SHP77 (cell line): ENCODE measurements at regions not wholly inside any gene's neighbourhood (a gene's known extent, or its start where the extent isn't known, plus 50 kb on each side); places are given as distances from the start of the nearest gene placed in this dataset.
A peak's percentile ranks its signal among the peaks of the same experiment; 100 is the strongest.
"Not testable (repeated sequence)": the region's sequence is repeated elsewhere in the genome, so short reads cannot be mapped to it uniquely, and the experiment has no call there.

Source experiments
- DNase-seq, 2 experiments: peaks; one replicate each; lab custom pipeline; 2025; lab: John Stamatoyannopoulos, UW

DNA sequence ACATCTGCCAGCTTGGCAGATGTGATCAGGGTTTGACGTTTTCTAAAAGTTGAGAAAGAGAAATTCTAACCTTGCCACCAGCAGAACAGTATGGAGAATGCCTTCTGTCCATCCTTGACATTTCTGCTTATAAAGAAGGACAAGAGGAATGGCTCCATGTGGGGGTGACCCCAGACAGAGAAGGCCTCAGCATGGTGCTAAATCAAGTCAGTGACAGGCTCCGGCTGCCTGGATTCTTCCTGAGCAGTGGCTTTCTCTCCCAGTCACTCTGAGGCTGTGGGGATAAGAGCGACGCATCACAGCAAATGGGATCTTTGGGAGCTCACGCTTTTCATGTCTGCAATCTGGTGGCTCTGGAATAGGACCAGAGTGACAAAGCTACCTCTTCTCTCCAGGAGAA, 640.2 kb upstream of the CAMK1G start:
- DNase-seq, result no peak

DNA sequence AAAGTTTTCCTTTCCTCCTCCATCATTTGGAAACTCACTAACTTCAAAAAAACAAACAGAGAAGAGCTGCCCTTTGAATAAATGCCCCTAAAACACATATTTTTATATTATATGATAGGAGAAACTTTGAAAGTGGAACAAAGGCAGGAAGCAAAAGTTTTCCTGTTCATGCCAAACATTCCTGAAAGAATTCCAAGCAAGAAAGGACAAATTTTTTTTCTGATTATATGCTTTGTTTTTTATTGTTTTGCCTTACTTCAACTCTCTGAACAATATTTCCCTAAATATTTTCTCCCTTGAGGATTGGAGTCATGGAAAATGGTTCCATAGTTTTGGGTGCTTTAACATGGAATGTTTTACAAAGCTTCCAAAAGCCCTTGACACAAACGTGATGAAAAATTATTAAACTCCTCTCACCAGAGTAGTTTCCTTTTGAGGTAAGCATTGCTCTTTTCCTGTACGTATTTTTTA, 638.5 kb upstream of the CAMK1G start:
- DNase-seq, result no peak

DNA sequence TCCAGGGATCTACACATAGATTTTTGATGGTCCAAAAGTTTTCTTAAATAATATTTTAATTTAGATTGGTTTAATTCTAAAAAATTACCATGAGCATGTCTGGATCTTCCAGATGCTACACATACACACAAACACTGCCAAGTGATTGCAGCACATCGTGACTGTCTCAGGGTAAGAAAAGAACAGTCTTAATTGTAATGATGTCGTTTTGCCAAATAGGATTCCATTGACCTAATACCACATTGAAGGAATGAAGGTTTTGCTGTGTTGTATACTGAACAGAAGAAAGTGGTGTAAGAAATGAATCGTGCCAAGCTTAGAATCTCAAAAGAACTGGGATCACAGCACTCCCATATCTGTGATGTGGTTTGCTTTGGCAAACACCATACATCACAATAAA, 633.3 kb upstream of the CAMK1G start:
- no peak for DNase-seq

DNA sequence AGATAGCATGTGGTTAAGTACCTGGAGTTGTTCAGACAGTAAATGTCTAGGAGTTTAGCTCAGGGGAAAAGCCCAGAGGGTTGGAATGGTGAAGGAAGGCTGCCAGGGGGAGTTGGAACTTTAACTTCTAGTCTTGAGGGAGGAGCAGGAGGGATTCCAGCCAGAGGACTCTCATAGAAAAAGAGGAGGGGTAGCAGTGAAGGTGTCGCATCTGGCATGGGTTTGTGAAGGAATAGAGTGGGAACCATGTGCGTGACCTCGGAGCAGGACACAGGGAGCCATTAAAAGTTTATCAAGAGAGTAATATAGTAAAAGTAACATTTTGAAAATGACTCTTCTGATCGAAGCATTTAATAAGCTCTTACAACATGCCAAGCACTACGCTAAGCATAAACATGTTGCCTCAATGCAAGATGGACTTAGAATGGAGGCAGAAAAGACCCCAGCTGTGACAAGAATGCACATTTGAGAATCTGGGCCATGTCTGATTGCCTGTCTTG, 632.4 kb upstream of the CAMK1G start:
- DNase-seq, result peak in 1 of 2 experiments; percentile 25

DNA sequence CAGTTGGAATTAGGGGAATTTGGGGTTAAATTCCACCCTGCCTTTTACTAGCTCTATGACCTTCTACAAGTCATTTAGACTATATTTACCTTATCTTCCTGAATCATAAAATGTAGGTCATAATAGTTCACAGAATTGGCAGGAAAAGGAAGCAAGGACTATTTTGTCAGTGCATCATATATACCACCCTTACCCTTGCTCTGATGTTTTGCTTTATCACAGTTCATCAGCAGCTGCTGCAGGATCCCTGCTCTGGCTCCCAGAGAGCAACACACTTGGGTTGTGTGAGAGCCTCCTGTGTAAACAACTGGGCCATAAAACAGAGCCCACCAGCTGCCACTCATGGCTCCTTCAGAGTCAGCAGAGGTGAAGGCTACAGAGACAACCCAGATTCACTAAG, 631.6 kb upstream of the CAMK1G start:
- peak; percentile 96 for DNase-seq

DNA sequence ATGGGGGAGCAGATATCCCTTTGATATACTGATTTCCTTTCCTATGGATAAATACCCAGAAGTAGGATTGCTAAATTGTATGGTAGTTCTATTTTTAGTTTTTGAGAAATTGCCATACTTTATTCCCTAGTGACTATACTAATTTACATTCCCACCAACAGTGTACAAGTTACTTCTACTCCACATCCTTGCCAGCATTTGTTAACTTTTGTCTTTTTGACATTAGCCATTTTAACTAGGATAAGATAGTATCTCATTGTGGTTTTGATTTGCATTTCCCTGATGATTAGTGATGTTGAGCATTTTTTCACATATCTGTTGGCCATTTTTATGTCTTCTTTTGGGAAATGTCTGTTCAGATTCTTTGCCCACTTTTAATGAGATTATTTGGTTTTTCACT, 620.6 kb upstream of the CAMK1G start:
- DNase-seq, result no peak

DNA sequence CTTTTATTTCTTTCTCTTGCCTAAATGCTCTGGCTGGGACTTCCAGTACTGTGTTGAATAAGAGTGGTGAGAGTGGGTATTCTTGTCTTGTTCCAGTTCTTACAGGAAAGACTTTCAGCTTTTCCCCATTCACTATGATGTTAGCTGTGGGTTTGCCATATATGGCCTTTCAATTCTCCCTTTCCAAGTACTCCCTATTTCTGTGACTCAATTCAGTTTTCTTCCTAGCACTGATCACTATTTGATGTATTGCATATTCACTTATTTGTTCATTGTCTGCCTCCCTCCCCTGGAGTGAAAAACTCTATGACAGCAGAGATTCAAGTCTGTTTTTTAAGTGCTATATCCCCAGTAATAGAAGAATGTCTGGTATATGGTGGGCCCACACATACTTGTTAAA, 618.2 kb upstream of the CAMK1G start:
- DNase-seq, result no peak

DNA sequence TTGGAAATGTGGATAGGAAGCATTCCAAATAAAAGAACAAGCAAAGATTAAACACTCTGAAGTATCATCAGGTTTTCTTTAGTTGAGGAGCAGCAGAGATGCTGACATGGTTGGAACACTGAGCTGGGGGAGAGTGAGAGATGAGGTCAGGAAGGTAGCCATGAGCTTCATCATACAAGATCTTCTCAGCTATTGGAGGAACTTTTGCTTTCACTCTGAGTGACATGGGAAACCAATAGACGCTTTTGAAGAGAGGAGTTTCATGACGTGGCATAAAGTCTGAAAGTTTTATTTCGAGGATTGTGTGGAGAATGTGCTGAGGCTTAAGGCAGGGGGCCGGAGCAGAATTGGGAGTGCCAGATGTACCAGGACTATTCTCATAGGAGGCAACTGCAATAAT, 616.2 kb upstream of the CAMK1G start:
- no peak for DNase-seq

DNA sequence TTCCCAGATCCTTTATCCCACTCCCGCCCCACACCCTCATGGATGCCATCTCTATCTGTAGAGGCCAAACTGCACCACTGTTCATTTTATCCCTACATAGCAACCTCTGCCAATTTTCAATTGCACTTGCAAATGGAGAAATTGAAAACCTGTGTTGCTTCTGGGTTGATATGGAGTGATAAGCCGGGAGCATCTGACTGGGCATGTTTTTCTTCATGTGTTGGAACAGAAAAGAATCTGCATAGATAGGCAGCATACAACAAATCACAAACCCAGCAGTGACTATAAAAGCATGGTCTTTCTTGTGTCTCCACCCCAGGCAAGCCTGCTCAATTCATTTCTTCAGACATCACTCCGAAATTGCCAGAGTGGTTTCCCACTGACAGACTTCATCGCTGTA, 608.8 kb upstream of the CAMK1G start:
- DNase-seq, result no peak

DNA sequence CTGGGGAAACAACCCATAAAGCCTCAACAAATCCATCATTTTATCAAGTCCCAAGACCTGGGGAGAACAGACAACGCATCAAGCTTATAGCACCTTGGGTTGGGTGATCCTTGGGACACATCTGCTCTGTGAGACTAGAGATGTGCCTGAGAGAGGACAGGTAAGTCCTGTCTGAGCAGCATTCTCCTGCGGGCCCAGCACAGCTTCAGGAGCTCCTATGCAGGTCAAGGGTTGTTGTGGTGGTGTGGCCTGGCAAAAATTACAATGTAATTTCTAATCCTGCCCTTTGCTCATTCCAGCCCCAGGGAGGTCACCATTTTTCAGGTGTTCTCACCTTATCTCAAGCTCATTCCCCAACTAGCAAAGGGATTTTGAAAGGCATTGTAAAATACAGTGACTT, 608.1 kb upstream of the CAMK1G start:
- no peak for DNase-seq

DNA sequence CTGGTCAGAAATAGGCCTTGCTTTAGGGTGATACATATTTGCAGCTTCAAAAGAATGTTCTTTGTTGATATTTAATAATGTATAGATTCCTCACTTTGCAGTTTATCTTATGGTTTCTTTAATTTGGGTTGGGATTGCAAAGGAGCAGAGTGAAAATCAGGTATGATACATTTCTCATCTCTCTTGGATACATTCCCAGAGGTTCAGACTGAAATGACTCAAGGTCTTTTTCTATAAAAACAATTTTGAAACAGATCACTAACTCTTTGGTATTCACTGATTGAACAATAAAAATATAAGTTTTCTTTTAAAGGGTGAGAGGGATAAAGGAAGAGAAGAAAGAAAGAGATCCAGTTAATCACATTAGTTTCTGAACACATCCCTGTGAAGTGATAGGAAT, 606.5 kb upstream of the CAMK1G start:
- no peak for DNase-seq

DNA sequence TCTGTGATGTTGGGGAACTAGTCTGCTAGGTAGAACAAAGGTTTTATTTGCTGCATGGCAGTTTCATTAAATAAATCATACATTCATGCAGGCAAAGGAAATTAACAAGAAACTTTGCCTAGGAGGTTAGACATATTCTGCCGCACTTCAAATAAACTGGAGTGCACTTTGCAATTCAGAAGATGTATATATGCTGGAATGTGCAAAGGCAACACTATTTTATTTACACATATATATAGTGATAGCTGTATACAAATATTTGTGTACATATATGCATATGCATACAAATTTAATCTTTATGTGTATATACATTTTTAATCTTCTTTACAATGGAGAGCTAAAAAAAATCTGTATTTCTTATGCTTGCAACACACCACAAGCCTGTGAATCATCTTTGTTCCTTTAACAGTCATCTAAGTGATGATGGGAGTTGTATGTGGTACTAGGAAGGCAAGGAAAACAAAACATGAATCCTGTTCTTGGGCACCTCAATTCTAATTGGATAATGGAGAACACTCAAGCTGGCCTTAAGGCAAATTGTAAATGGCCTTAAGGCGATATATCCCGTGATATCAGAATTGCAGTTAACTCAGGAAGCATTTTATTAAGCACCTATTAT, 605.8 kb upstream of the CAMK1G start:
- no peak for DNase-seq

DNA sequence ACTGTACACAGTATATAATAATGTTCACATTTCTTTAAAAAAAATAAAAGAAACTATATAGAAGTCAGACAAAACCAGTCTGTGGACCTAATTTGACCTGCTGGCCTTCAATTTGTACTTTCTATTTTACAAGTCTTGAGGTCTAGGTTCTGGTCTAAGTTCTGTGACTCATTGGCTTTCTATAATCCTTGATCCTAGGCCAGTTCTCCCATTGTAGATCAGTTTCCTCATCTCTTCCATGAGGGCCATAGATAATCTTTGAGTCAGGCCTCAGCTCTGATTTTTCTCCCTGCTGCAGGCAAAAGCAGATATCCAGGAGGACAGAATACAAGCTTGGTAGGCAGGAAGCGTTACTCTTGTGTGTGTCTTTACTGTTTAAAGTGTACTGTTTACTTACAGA, 603.7 kb upstream of the CAMK1G start:
- no peak for DNase-seq

DNA sequence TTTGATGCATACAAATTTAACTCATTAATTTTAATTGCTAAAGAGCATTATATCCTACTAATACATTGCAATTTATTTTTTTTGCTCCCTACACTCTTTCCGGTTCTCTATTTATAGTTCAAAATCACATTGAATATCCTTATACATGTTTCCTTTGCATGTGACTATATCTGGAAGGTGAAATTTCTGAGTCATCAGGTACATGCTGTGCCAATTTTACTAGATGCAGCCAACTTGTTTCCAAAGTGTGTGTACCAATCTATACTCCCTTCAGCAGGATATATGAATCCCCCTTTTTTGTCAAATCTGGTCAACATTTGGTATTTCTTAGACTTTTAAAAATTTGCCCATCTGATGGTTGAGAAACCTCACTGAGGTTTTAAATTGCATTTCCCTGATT, 602.9 kb upstream of the CAMK1G start:
- no peak for DNase-seq

DNA sequence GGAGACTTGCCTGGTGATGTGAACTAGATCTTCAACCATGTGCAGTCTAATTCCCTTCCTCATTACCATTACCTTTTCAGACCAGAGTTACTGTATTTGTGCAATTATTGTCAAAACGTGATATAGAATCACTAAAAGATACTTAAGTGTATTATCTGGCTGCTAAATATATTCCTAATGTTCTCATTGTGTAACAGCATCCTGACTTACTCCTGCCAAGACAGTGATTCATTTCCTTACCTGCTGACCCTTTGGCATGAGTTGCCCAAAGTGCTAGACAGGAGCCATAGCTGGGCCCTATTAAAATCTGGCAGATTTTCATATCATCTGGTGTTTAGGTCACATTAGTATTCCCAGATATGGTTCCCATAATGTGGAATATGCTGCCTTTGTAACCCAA, 598.3 kb upstream of the CAMK1G start:
- no peak for DNase-seq

DNA sequence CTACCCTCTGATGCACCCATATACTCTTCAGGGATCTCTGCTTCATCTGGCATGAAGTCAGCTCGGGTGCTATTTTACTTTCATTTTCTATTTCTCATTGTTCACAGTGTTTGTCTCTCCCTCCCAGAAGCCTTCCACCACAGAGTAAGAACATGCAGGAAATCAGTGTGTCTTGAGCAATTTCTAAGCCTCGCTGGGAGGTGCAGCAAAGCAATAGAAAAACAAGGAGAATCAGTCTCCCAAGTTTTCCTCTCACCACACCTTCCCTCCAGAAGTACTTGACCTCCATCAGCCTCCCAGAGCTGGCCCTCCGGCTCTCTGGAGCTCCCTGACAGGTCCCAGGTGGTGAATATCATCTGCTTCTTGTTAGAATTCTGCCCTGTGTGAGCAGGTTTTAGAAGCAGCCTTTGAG, 594.7 kb upstream of the CAMK1G start:
- peak in 1 of 2 experiments; percentile 35 for DNase-seq

DNA sequence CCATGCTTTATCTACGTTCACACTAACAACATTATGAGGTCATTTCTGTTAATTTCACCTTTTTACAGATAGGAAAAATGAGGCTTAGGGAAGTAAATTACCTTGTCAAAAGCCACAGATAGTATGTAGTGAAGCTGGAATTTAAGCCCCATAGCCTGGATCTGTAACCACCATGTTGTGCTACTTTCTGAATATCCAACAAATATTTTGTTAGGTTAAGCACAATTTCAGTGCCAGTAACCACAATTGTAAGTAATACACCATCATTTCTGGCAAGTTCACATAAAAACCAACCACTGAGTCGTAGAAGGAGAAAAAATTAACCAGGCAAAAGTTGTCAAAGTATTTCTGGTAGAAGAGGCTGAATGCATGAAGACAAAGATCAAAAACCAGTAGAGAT, 593.1 kb upstream of the CAMK1G start:
- DNase-seq, result no peak

DNA sequence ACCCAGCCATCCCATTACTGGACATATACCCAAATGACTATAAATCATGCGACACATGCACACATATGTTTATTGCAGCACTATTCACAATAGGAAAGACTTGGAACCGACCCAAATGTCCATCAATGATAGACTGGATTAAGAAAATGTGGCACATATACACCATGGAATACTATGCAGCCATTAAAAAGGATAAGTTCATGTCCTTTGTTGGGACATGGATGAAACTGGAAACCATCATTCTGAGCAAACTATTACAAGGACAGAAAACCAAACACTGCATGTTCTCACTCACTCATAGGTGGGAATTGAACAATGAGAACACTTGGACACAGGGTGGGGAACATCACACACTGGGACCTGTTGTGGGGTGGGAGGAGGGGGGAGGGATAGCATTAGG, 586.5 kb upstream of the CAMK1G start:
- not testable (repeated sequence) for DNase-seq

DNA sequence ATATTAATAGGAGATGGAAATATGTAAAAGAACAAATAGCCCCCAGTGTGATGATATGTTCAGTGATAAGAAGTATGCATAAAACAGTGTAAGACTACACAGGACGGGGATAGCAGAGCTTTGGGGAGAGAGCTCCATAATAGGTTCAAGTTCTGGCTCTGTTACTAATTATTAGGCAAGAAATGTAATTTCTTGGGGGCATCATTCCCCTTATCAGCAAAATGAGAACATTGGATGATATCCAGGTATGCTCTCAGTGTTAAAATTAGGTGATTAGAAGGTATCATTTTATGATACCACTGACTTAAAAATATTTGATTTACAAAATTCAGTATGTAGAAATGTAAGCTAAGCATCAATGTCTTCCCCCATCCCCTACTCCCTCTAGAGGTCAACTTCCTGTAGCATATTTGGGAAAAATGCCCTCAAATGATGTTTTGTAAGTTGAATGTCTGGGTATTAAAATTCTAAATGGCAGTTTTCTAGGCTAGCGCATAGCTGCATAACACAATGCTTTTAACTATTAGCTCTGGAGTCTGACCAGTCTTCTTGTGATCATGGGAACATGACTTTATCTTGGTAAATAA, 585.7 kb upstream of the CAMK1G start:
- DNase-seq, result no peak

DNA sequence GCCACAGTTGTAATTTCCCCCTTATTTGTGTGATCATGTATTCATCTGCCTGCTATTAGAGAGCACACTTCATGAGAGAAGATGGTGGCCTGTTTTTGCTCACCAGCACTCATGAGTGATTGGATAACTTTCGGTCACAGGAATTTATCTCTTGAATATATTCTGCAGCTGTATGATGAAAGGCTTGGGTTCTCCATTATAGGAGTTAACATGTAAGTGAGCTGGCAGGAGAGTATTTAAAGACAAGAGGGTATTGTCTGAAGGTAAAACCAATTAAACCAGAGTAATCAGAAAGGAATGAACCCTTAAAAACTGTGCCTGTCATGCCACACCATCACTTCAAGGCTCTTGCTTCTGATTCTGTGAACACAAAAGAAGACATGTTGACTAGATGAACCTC, 574.9 kb upstream of the CAMK1G start:
- DNase-seq, result no peak

DNA sequence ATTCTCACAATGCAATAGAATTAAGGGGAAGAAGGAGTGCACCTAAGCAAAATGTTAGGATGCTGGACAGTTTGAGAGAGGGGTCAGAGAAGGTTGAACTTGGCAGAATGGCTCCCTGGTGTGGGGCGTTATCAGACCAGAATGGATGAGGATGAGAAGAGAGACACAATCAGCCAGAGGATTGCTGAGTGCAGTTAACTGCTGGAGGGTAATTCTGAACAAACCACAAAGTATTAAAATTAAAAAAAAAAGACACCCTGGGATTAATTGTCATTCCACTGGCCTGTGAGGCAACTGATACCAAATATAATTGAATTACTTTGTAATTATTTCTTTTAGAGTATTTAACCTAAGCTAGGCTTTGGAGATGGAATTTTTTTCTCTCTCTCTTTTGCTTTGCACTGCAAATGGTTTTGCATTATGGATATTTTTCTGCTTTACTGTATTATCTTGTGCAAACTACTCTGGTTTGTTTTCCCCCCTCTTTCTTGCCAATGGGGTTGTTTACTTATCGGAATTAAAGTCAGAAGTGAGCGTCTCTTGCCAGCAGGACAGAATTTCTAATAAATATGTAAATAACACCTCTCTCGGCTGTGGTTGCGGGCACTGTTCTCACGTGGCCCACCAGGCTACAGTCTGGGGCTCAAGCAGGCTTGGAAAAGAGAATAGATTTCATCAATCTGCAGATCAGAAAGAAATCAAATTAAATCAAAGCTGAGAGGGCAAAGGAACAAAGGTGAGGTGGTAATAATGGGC, 572.9 kb upstream of the CAMK1G start:
- DNase-seq, result no peak

DNA sequence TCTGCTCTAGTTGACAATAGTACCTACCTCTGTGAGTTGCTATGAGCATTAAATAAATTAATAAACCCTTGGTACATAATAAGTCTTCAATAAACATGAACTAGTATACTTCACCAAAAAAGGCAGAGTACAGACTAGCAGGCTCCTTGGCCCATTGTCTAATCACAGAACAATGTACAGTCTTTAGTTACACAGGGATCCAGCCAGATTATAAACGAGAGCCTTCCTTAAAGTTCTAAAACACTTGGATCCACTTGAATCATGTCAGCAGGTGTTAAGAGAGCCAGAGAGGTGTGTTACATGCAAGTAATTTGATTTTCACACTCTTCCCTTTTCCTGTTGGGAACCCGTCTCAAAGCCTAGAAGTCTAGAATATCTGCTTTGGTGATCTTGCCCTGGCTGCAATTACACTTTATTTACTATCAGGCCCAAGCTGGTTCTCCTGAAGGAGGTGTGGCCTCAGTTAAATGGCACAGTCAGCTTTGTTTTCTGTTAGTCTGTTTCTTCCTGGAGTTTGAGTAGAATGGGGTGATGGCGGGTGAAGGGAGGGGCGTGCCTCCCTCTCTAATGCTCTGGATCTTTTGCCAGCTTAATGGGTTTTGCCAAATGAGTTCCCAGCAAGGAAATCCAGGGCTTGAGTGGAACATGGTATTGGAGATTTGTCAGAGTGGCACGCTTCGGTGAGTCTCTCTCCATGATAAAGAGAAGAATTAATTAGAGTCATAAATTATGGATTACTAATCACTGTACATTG, 570.9 kb upstream of the CAMK1G start:
- no peak for DNase-seq

DNA sequence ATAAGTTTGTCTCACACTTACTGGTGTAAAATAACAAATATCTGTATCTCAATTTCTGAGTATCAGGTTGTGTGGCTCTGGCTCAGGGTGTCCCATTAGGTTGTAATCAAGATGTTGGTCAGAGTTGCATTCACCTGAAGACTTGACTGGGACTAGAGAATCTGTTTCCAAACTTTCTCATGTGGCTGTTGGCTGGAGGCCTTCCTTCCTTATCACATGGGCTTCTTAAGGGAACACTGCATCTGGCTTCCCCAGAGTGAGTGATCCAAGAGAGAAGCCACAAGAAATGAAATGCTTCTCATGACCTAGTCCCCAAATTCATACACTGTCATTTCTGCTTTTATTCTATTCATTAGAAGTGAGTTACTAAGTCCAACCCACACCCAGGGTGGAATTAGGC, 568.4 kb upstream of the CAMK1G start:
- no peak for DNase-seq
